Right lobe of liver (tissue), 6 donors: ENCODE measurements at regions not wholly inside any gene's neighbourhood (a gene's known extent, or its start where the extent isn't known, plus 50 kb on each side); places are given as distances from the start of the nearest gene placed in this dataset.

Experiments
- ATAC-seq, 4 donors: fragments of 200-7000 bp; cut with Tn5 transposase; one replicate each; pipeline ENCODE4 v1.9.1; 2020; ENCODE audit warnings: mild to moderate bottlenecking in 4 of 4, moderate library complexity in 4 of 4
- DNase-seq, 3 donors: peaks; one replicate each; pipeline ENCODE4 v3.0.0-alpha.2; 2020
- H3K27ac ChIP-seq, 3 donors: fragments of 200-600 bp; one replicate each; pipeline ENCODE4 v1.8.0; 2022
- H3K27me3 ChIP-seq, 2 donors: fragments of 200-600 bp; one replicate each; pipeline ENCODE4 v1.8.0; 2022
- H3K36me3 ChIP-seq, 4 donors: fragments of 200-600 bp; sonication (generic) in 1 of 4; one replicate each; pipeline versions ENCODE4 v1.5.1 to v1.8.0; 2017 to 2022; ENCODE audit warnings: control low read depth in 1 of 4
- H3K4me1 ChIP-seq, 4 donors: fragments of 200-600 bp; sonication (generic) in 1 of 4; one replicate each; pipeline versions ENCODE4 v1.5.1 to v1.8.0; 2017 to 2022; ENCODE audit warnings: control low read depth in 1 of 4
- H3K4me3 ChIP-seq, 3 donors: fragments of 200-600 bp; one replicate each; pipeline ENCODE4 v1.8.0; 2022
- H3K9me3 ChIP-seq, 4 donors: fragments of 200-600 bp; sonication (generic) in 1 of 4; one replicate each; pipeline versions ENCODE4 v1.5.1 to v1.8.0; 2017 to 2022; ENCODE audit warnings: control low read depth in 1 of 4
- CTCF ChIP-seq, 4 donors: fragments of 200-600 bp in 3 of 4; fragments of 450-650 bp in 1 of 4; IDR thresholded peaks; one replicate each; pipeline versions ENCODE4 v1.5.1 to v1.8.0; 2016 to 2022; ENCODE audit warnings: antibody characterized with exemption in 4 of 4, mild to moderate bottlenecking in 2 of 4
- POLR2A ChIP-seq: fragments of 450-650 bp; IDR thresholded peaks from one replicate; pipeline ENCODE4 v1.6.1; 2017; ENCODE audit warnings: antibody characterized with exemption, mild to moderate bottlenecking
- WGBS: methylation state at CpG from one replicate; pipeline ENCODE4 v1.1.6; 2018; ENCODE audit warnings: low coverage, low lambda C conversion rate; ENCODE audit not compliant: insufficient coverage; ENCODE audit errors: missing lambda C conversion rate; 5-methylcytosine and 5-hydroxymethylcytosine counted together
- intact Hi-C, 2 donors: fragments of 100-400 bp; cut with DNase I; formaldehyde crosslinking; loops; one replicate each; pipeline versions ENCODE4 v1.11.2 to v1.14.1; 2022
- donor health status: DM: no; HTN: yes; CAD: no.
- donor health status: DM: no; HTN: no; CAD: no.
- donor health status: DM: no; HTN: no; CAD: no.
- donor health status: DM: no; HTN: yes; CAD: no.
- donor health status: DM: no; HTN: yes; CAD: no.

GRCh38 chrX:92231391-92231790, 452.2 kb downstream of the PCDH11X start:
- 39% methylated on average over 2 of the region's 2 CpGs for WGBS
- Histone ChIP-seq H3K4me3 (no peak overlapping the region), H3K27me3 (peaks cover 1 to 3% of the 10 kb centered on the region in 2 donors), H3K27ac (no peak overlapping the region), H3K4me1 (no peaks in the 10 kb centered on the region), H3K36me3 (no peaks in the 10 kb centered on the region), H3K9me3 (no peaks in the 10 kb centered on the region)
- DNase-seq (no peak), ATAC-seq (no peak)
- intact Hi-C loops = no loop called here
- TF ChIP-seq POLR2A (no peak), CTCF (IDR thresholded peaks at IDR 0.05) (no peak)

GRCh38 chrX:92232182-92232581, 453.0 kb downstream of the PCDH11X start:
- ATAC-seq (peak in 1 of 4 donors; percentile 47), DNase-seq (no peak)
- TF ChIP-seq CTCF (IDR thresholded peaks at IDR 0.05) (peak; percentile 17 to 54 (median 50)), POLR2A (no peak)
- 47% methylated on average over 3 of the region's 3 CpGs for WGBS
- intact Hi-C loops = no loop called here
- H3K27ac ChIP-seq = no peak overlapping the region
- H3K36me3 ChIP-seq = no peaks in the 10 kb centered on the region
- H3K27me3 ChIP-seq = peaks cover 3 to 9% of the 10 kb centered on the region in 2 donors
- no peak overlapping the region for H3K4me3 ChIP-seq
- H3K4me1 ChIP-seq = no peaks in the 10 kb centered on the region
- H3K9me3 ChIP-seq = no peaks in the 10 kb centered on the region

- no peak for TF ChIP-seq CTCF (IDR thresholded peaks at IDR 0.05)
- TF ChIP-seq POLR2A = no peak
- ATAC-seq (no peak), DNase-seq (no peak)
- Histone ChIP-seq H3K36me3 (no peaks in the 10 kb centered on the region), H3K4me1 (no peaks in the 10 kb centered on the region), H3K4me3 (no peak overlapping the region), H3K9me3 (no peaks in the 10 kb centered on the region), H3K27me3 (peaks cover 0 to 9% of the 10 kb centered on the region in 2 donors), H3K27ac (no peak overlapping the region)
- WGBS = 41% methylated on average over 2 of the region's 2 CpGs
- intact Hi-C loops = no loop called here
Measured at GRCh38 chrX:92241249-92241648, 462.1 kb downstream of the PCDH11X start.

- intact Hi-C loops = no loop called here
- no peak for TF ChIP-seq CTCF (IDR thresholded peaks at IDR 0.05)
- TF ChIP-seq POLR2A = no peak
- no peak overlapping the region for H3K27ac ChIP-seq
- H3K36me3 ChIP-seq = no peaks in the 10 kb centered on the region
- WGBS = 77% methylated on average over 2 of the region's 2 CpGs
- H3K9me3 ChIP-seq = no peaks in the 10 kb centered on the region
- no peaks in the 10 kb centered on the region for H3K4me1 ChIP-seq
- ATAC-seq (no peak), DNase-seq (no peak)
- no peaks in the 10 kb centered on the region for H3K27me3 ChIP-seq
- H3K4me3 ChIP-seq = no peak overlapping the region
Measured at GRCh38 chrX:92247076-92247475, 467.9 kb downstream of the PCDH11X start.

- no peak for DNase-seq
- no peaks in the 10 kb centered on the region for H3K36me3 ChIP-seq
- TF ChIP-seq POLR2A (no peak), CTCF (IDR thresholded peaks at IDR 0.05) (no peak)
- 38% methylated on average over 2 of the region's 2 CpGs for WGBS
- ATAC-seq = no peak
- no peaks in the 10 kb centered on the region for H3K27me3 ChIP-seq
- H3K9me3 ChIP-seq = no peaks in the 10 kb centered on the region
- intact Hi-C loops = no loop called here
- no peak overlapping the region for H3K27ac ChIP-seq
- H3K4me1 ChIP-seq = no peaks in the 10 kb centered on the region
- no peak overlapping the region for H3K4me3 ChIP-seq
Measured at GRCh38 chrX:92249125-92249524, 469.9 kb downstream of the PCDH11X start.
